ENCODE measurements at regions not wholly inside any gene's neighbourhood (a gene's known extent, or its start where the extent isn't known, plus 50 kb on each side); places are given as distances from the start of the nearest gene placed in this dataset.

- H3K27me3 ChIP-seq: no peaks in the 10 kb centered on the region
- H3K36me3 ChIP-seq (ENCODE audit: low read depth, missing control alignments): no peaks in the 10 kb centered on the region
- H3K4me1 ChIP-seq: no peaks in the 10 kb centered on the region
- H3K9me3 ChIP-seq: no peaks in the 10 kb centered on the region
- no peak overlapping the region for H3K4me3 ChIP-seq
- 83 to 85% methylated on average over 3 of the region's 3 CpGs for WGBS, 2 donors
- DNase-seq: no peak
- no peak overlapping the region for H3K27ac ChIP-seq
- no peak for TF ChIP-seq POLR2A (IDR thresholded peaks at IDR 0.05)
- TF ChIP-seq CTCF (IDR thresholded peaks at IDR 0.05): no peak
- intact Hi-C loops (cut with DNase I; ENCODE audit: low total_unique reads): no loop called here
Measured at GRCh38 chr3:153960458-153961074, 160.6 kb upstream of the ARHGEF26 start.

GRCh38 chr3:153961494-153961893, 159.7 kb upstream of the ARHGEF26 start:
- DNase-seq: no peak
- 84 to 90% methylated on average over 3 of the region's 3 CpGs for WGBS, 2 donors
- H3K4me3 ChIP-seq: no peak overlapping the region
- no peak for TF ChIP-seq POLR2A (IDR thresholded peaks at IDR 0.05)
- TF ChIP-seq CTCF (IDR thresholded peaks at IDR 0.05): no peak
- H3K9me3 ChIP-seq: no peaks in the 10 kb centered on the region
- H3K4me1 ChIP-seq: no peaks in the 10 kb centered on the region
- H3K36me3 ChIP-seq (ENCODE audit: low read depth, missing control alignments): no peaks in the 10 kb centered on the region
- H3K27ac ChIP-seq: no peak overlapping the region
- H3K27me3 ChIP-seq: no peaks in the 10 kb centered on the region
- intact Hi-C loops (cut with DNase I; ENCODE audit: low total_unique reads): no loop called here

GRCh38 chr3:153963012-153963411, 158.2 kb upstream of the ARHGEF26 start:
- intact Hi-C loops (cut with DNase I; ENCODE audit: low total_unique reads): no loop called here
- no peaks in the 10 kb centered on the region for H3K36me3 ChIP-seq (ENCODE audit: low read depth, missing control alignments)
- TF ChIP-seq CTCF (IDR thresholded peaks at IDR 0.05) (no peak), POLR2A (IDR thresholded peaks at IDR 0.05) (no peak)
- WGBS, 2 donors: 43 to 48% methylated on average over 2 of the region's 2 CpGs
- no peak for DNase-seq
- no peaks in the 10 kb centered on the region for H3K4me1 ChIP-seq
- H3K4me3 ChIP-seq: no peak overlapping the region
- H3K9me3 ChIP-seq: no peaks in the 10 kb centered on the region
- H3K27me3 ChIP-seq: no peaks in the 10 kb centered on the region
- no peak overlapping the region for H3K27ac ChIP-seq

GRCh38 chr3:153967260-153967659, 153.9 kb upstream of the ARHGEF26 start:
- no peaks in the 10 kb centered on the region for H3K9me3 ChIP-seq
- no peak overlapping the region for H3K27ac ChIP-seq
- intact Hi-C loops (cut with DNase I; ENCODE audit: low total_unique reads): no loop called here
- H3K36me3 ChIP-seq (ENCODE audit: low read depth, missing control alignments): no peaks in the 10 kb centered on the region
- H3K4me1 ChIP-seq: no peaks in the 10 kb centered on the region
- no peak overlapping the region for H3K4me3 ChIP-seq
- WGBS, 2 donors: 94 to 100% methylated on average over 2 of the region's 2 CpGs
- H3K27me3 ChIP-seq: no peaks in the 10 kb centered on the region
- no peak for DNase-seq
- TF ChIP-seq POLR2A (IDR thresholded peaks at IDR 0.05): no peak
- no peak for TF ChIP-seq CTCF (IDR thresholded peaks at IDR 0.05)

- DNase-seq: no peak
- Histone ChIP-seq H3K27me3 (no peaks in the 10 kb centered on the region), H3K36me3 (ENCODE audit: low read depth, missing control alignments) (no peaks in the 10 kb centered on the region), H3K9me3 (no peaks in the 10 kb centered on the region), H3K27ac (no peak overlapping the region), H3K4me1 (no peaks in the 10 kb centered on the region), H3K4me3 (no peak overlapping the region)
- intact Hi-C loops (cut with DNase I; ENCODE audit: low total_unique reads): no loop called here
- TF ChIP-seq CTCF (IDR thresholded peaks at IDR 0.05): no peak
- no peak for TF ChIP-seq POLR2A (IDR thresholded peaks at IDR 0.05)
Measured at GRCh38 chr3:153970047-153970446, 151.1 kb upstream of the ARHGEF26 start.

Measured in testis (tissue), 2 donors.